Left cardiac atrium (tissue), 4 donors: ENCODE measurements at regions not wholly inside any gene's neighbourhood (a gene's known extent, or its start where the extent isn't known, plus 50 kb on each side); places are given as distances from the start of the nearest gene placed in this dataset.

Experiments used
- ATAC-seq, 2 donors: fragments of 200-7000 bp; cut with Tn5 transposase; one replicate each; pipeline ENCODE4 v1.9.1; 2020; ENCODE audit warnings: mild to moderate bottlenecking in 2 of 2, moderate library complexity in 2 of 2
- DNase-seq: peaks from one replicate; pipeline ENCODE4 v3.0.0-alpha.2; 2020
- intact Hi-C, 2 donors: fragments of 100-400 bp; cut with DNase I; formaldehyde crosslinking; loops; one replicate each; pipeline versions ENCODE4 v1.14.1 to v1.15.1; 2022 to 2023
- microRNA-seq, 2 donors: library from miRNA; unstranded; fragments of <30 nt; microRNA quantifications; one replicate each; pipeline ENCODE4 v1.2.0, GENCODE V29; 2020
- donor health status: DM: no; HTN: yes; CAD: no.
- donor health status: DM: no; HTN: yes; CAD: no; lungs with severe emphysema.
- donor health status: DM: yes; HTN: yes; CAD: no.
- donor health status: Dilated cardiomyopathy.

DNA sequence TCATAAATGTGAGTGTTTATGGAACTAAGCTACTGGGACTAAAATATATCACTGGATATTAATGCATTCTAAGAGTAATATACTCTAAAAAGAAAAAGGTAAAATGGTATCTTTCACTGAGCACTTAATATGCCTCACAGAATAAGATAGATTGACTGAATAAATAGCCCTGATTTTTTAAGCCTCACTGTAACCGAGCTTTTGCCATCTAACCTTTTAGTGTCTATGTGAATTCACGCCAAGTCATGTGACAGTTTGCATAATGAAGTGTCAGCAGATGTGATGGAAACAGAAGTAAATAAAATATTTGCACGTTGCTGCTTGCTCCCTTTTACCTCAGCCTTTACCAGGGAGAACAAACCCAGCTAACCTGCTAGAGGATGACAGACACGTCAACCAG is 119.7 kb upstream of the NWD2 start:
- ATAC-seq (no peak), DNase-seq (no peak)
- intact Hi-C loops: no loop called here

DNA sequence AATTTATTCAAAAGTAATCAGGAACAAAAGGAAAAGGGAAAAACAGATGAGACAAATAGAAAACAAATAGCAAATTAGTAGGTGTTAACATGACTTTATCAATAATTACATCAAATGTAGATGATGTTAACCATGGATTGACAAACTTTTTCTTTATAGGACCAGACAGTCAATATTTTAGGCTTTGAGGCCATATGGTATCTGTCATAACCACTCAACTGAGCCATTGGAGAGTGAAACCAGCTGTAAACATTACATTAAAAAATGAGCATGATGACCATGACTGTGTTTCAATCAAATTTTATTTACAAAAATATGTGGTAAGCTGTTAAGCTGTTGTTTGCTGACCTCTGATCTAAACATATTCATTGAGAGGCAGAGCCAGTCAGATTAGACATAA is 118.5 kb upstream of the NWD2 start:
- no peak for ATAC-seq
- intact Hi-C loops: no loop called here
- DNase-seq: no peak

DNA sequence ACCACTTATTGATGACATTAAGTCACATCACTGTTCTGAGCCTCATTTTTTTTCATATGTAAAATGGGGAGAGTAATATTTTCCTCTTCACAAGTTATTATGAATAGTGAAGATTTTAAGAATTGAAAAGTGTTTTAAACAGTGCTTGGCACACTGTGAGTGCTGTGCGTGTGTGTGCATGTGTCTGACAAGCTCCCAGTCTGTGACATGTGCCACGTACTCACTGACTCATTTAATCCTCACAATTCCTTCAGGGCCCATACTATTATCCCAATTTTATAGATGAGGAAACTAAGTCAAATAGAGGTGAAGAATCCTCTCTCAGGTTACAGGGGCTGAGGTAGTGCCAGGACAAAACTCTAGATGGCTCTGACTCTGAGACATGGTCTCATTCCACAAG is 114.1 kb upstream of the NWD2 start:
- DNase-seq (no peak), ATAC-seq (no peak)
- intact Hi-C loops: no loop called here

DNA sequence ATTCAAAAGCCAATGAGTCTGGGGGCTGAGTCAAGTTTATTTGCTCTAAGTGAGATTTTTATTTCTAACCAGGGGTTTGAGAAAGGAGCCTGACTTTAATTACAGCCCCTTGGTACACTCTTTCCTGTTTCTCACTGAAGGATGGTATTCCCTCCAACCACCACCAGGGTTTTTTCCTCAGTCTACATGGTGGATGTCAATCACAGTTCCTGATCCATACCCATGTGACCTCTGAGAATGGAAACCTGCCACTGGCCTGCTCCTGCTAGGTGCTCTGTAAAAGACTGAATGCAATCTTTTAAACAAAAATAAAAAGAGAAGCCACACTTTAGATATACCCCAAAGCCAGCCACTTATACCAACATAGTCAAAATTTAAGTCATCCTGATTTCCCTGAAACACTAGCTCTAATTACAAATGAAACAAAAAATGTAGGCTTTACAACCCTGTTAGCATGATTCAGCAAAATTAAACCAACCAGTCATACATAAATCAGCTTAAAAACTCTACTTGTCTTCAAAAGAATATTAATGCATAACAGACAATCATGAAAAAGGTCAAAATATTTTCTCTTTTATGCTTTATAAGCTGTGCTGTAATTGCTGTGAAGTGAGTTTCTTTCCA is 112.1 kb upstream of the NWD2 start:
- ATAC-seq (peak in 1 of 2 donors; percentile 67), DNase-seq (no peak)
- intact Hi-C loops: no loop called here

DNA sequence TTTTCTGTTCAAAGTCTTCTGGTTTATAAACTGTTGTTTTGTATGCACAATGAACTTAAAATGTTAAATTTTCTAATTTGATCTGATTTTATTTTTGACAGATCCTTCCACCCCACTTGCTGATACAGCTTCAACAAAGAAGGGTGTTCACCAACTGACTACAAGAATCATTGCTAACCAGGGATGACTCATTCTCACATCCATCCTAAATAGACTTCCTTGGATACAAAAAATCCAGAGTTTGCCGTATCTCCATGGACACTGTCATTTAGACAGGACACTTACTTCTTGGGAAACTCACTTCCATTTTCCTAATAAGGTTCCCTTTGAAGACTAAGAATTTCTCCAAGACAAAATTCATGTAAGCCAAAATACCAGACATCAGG is 111.6 kb upstream of the NWD2 start:
- ATAC-seq: no peak
- intact Hi-C loops: no loop called here
- DNase-seq: no peak

DNA sequence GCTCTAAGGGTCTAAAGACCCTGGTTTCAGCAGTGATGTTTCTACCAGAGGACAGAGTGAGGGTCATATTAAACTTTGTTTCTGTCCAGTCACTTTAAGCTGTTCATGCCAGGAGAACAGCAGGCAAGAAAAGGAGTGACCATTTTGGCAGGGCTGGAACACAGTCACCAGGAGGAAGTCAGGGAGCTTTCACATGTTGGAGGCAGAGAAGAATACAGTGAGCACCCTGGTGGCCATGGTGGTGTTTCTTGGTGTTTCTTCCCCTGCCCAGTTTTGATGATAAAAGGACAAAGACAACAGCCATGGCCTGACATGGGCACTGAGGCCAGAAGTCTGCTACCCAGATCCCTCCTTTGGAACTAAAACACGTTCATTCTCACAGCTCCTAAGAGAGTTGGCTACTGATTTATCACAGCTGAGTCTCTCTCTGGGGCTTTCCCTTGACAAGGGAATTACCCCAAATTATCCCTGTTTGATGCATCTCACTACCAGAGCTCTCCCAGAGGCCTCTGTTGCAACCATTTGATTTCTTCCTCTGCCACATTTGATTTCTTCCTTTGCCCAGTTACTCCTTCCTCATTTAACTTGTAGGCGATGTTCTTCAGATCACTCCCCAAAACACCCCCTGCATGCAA is 106.4 kb upstream of the NWD2 start:
- intact Hi-C loops: no loop called here
- ATAC-seq: no peak

DNA sequence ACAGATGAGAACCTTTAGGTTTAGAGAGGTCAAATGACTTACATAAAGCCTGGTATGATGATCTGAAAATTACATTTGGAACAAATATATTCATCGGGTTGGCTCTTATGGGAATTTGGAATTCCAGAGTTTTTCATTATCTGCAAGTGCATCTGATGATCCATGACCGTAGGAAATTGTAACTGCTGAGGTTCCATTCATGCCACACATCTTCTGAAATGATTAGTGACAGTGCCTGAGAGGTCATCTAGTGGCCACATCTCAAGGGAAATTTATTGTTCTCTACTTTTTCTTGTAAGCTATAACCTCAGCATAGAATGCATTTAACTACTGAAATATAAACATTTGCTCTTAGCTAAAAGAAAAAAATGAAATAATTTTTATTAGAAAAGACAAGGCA is 105.8 kb upstream of the NWD2 start:
- intact Hi-C loops: no loop called here
- ATAC-seq (no peak), DNase-seq (no peak)

More for the DNA sequence above, 106.4 kb upstream of the NWD2 start:
- no peak for DNase-seq

DNA sequence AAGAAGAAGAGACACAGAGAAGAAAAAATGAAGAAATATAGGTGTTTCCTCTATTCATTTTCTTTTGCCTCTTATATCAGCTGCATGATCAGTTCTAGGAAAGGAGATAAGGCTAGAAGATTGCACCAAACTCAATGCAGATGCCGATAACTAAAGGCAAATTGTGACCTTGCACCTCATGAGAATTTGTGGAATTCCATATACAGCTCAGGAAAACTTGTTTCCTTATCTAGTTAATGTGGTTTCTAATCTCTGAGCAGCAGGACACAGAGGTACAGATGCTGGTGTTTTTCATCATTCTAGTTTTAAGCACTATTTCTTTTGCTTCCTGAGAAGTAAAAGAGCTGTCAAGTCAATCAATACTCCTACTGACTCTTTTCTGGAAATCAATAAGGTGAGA is 104.6 kb upstream of the NWD2 start:
- intact Hi-C loops: no loop called here
- DNase-seq (no peak), ATAC-seq (no peak)

DNA sequence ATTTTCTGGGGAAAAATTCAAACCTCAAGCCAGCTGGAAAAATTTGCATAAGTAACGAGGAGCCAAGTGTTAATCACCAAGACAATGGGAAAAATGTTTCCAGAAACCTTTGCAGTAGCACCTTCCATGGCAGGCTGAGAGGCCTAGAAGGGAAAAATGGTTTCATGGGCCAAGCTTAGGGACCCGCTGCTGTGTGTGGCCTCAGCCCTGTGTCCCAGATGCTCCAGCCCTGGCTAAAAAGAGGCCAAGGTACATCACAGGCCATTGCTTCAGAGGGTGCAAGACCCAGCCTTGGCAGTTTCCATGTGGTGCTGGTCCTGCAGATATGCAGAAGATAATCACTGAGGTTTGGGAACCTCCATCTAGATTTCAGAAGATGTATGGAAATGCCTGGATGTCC is 98.3 kb upstream of the NWD2 start:
- intact Hi-C loops: no loop called here
- no peak for ATAC-seq
- DNase-seq: no peak

DNA sequence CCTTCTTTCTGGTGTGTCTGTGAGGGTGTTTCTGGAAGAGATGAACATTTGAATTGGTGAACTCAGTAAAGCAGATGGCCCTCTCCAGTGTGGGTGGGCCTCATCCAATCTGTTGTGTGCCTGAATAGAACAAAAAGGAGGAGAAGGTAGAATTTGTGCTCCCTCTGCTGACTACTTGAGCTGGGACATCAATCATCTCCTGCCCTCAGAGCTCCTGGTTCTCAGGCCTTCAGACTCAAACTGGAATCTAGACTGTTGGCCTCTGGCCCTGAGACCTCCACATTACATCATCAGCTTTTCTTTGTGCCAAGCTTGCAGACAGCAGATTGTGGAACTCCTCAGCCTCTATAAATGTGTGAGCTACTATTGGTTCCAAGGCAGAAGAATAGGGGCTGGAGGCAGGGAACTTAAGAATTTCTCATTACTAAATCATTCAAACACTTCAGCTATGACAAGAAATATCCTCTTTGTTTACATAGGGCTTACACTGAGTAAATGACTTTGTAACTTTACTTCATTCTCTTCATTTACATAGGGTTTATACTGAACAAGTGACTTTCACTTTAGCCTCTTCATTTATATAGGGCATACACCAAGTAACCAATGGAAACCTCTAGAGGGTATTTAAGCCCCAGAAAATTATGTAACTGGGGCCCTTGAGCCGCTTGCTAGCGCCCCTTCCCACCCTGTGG is 86.9 kb upstream of the NWD2 start:
- no peak for DNase-seq
- intact Hi-C loops: no loop called here
- ATAC-seq: peak in 1 of 2 donors; percentile 49

DNA sequence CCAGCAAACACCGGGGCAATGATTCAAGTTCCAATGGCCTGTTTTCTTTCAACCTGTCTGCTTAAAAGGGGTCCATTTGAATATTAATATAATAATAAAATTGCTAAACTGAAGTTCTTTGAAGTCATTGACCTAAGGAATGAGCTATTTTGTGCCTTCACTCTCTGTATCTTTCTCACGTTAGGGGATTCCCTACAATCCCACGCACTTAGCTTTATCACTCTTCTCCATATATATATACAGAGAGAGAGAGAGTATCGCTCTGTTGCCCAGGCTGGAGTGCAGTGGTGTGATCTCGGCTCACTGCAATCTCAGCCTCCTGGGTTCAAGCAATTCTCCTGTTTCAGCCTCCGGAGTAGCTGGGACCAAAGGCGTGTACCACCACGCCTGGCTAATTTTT is 83.9 kb upstream of the NWD2 start:
- no peak for DNase-seq
- ATAC-seq: no peak
- intact Hi-C loops: no loop called here

DNA sequence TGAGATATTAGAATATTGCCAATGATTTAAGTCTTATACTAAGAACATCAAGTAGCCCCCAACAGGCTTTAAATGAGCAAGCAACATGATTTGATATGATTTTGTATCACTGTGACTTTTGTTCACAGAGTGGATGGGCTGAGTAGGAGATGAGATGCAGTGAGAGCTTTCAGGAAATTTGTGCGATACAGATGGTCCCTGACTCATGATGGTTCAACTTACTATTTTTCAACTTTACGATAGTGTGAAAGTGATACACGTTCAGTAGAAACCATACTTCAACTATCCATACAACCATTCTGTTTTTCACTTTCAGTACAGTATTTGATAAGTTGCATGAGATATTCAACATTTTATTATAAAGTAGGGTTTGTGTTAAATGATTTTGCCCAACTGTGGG is 78.7 kb upstream of the NWD2 start:
- DNase-seq: no peak
- ATAC-seq: no peak
- intact Hi-C loops: no loop called here

DNA sequence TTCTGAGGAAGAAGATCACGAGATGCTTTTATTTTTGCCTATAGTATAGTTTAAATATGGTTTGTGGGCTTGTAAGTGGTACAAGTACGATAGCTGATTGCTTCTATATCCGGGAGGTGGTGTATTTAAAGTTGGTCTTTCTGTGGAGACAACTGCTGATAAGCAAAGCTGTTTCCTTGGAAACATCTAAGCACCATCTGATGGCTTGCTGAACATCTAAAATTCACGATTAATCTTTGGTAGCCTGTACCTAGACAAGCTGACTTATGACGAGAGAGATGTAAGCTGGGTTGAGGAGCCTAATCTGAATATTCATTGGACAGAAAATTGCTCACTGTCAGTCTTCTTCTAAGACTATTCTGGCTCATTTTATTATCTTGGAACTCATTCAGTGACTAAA is 74.6 kb upstream of the NWD2 start:
- intact Hi-C loops: no loop called here
- no peak for DNase-seq
- ATAC-seq: no peak

DNA sequence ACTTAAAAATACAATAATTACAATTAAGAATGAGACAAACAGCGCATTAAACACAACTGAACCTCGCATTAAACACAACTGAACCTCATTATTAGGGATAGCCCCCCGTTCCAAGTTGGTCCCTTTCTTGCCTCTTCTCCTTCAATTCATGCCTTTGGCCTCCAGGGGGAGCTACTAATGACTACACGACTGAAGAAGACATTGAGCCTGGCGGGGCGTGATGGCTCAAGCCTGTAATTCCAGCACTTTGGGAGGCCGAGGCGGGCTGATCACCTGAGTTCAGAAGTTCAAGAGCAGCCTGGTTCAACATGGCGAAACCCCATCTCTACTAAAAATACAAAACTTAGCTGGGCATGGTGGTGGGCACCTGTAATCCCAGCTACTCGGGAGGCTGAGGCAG is 56.4 kb upstream of the NWD2 start:
- DNase-seq (no peak), ATAC-seq (no peak)
- intact Hi-C loops: no loop called here

Small RNAs in the stretch of these regions (microRNA-seq; reads per million reads assigned to microRNA genes)
- gene MIR1255B1: 0 reads per million in 2 donors
